ENCODE measurements at regions not wholly inside any gene's neighbourhood (a gene's known extent, or its start where the extent isn't known, plus 50 kb on each side); places are given as distances from the start of the nearest gene placed in this dataset.

GRCh38 chr13:107275945-107276614 is 708.1 kb upstream of the ARGLU1 start:
- Histone ChIP-seq H3K4me3 (ENCODE audit: low read depth, low read length) (no peak overlapping the region), H3K27ac (ENCODE audit: extremely low read depth, low read depth, low read length) (no peak overlapping the region), H3K36me3 (ENCODE audit: control insufficient read depth in 2 of 2, insufficient read depth in 1 of 2, low read length in 2 of 2) (no peaks in the 10 kb centered on the region), H3K4me1 (ENCODE audit: control insufficient read depth, insufficient read depth, low read length) (no peaks in the 10 kb centered on the region), H3K9me3 (ENCODE audit: control insufficient read depth, insufficient read depth, low read depth, low read length) (no peaks in the 10 kb centered on the region)
- ChIA-PET CTCF (no interaction called here), POLR2A (no interaction called here)
- TF ChIP-seq SP2 (tag by site-specific recombination; IDR thresholded peaks at IDR 0.05) (no peak), ZNF121 (tag by site-specific recombination; IDR thresholded peaks at IDR 0.05) (no peak), ZFP41 (tag by site-specific recombination; IDR thresholded peaks at IDR 0.05; ENCODE audit: borderline replicate concordance) (no peak), ZNF747 (tag by site-specific recombination; IDR thresholded peaks at IDR 0.05) (no peak), ZNF146 (tag by site-specific recombination; IDR thresholded peaks at IDR 0.05) (no peak), AEBP2 (tag by site-specific recombination; IDR thresholded peaks at IDR 0.05; ENCODE audit: borderline replicate concordance) (no peak), ZNF513 (tag by site-specific recombination; IDR thresholded peaks at IDR 0.05) (no peak), TCF7L2 (IDR thresholded peaks at IDR 0.05; ENCODE audit: borderline replicate concordance, low read depth, low read length) (no peak), ZNF561 (tag by site-specific recombination; IDR thresholded peaks at IDR 0.05; ENCODE audit: borderline replicate concordance) (no peak), ZNF266 (tag by site-specific recombination; IDR thresholded peaks at IDR 0.05; ENCODE audit: low read depth) (no peak), ZNF140 (tag by site-specific recombination; IDR thresholded peaks at IDR 0.05) (no peak), GFI1B (tag by site-specific recombination; IDR thresholded peaks at IDR 0.05) (no peak), ZNF148 (tag by site-specific recombination; IDR thresholded peaks at IDR 0.05; ENCODE audit: borderline replicate concordance) (no peak), ZNF701 (tag by site-specific recombination; IDR thresholded peaks at IDR 0.05) (no peak), ZNF624 (tag by site-specific recombination; IDR thresholded peaks at IDR 0.05) (no peak), BCL6B (tag by site-specific recombination; IDR thresholded peaks at IDR 0.05) (no peak), ZSCAN16 (tag by site-specific recombination; IDR thresholded peaks at IDR 0.05) (no peak)

- ChIA-PET CTCF (no interaction called here), POLR2A (no interaction called here)
- no peaks in the 10 kb centered on the region for H3K4me1 ChIP-seq (ENCODE audit: control insufficient read depth, insufficient read depth, low read length)
- no peak overlapping the region for H3K4me3 ChIP-seq (ENCODE audit: low read depth, low read length)
- H3K9me3 ChIP-seq (ENCODE audit: control insufficient read depth, insufficient read depth, low read depth, low read length), result no peaks in the 10 kb centered on the region
- H3K36me3 ChIP-seq (ENCODE audit: control insufficient read depth in 2 of 2, insufficient read depth in 1 of 2, low read length in 2 of 2), result no peaks in the 10 kb centered on the region
- H3K27ac ChIP-seq (ENCODE audit: extremely low read depth, low read depth, low read length), result no peak overlapping the region
- TF ChIP-seq ZNF292 (tag by site-specific recombination; IDR thresholded peaks at IDR 0.05; ENCODE audit: borderline replicate concordance, low read depth) (no peak), ZNF473 (tag by site-specific recombination; IDR thresholded peaks at IDR 0.05) (no peak), ZNF184 (tag by site-specific recombination; IDR thresholded peaks at IDR 0.05) (no peak), HOXA7 (CRISPR knock-in tag; IDR thresholded peaks at IDR 0.05; ENCODE audit: borderline replicate concordance) (no peak), ZNF843 (tag by site-specific recombination; IDR thresholded peaks at IDR 0.05) (no peak), ZNF211 (tag by site-specific recombination; IDR thresholded peaks at IDR 0.05; ENCODE audit: low read depth) (no peak), ZNF280D (tag by site-specific recombination; IDR thresholded peaks at IDR 0.05) (no peak)
Measured at GRCh38 chr13:107275312-107275711, 707.4 kb upstream of the ARGLU1 start.
